NCI-H748 (cell line): ENCODE measurements at regions not wholly inside any gene's neighbourhood (a gene's known extent, or its start where the extent isn't known, plus 50 kb on each side); places are given as distances from the start of the nearest gene placed in this dataset.

Experiments
- DNase-seq: peaks from one replicate; lab custom pipeline; 2025; ENCODE audit not compliant: unreplicated experiment; lab: John Stamatoyannopoulos, UW

DNA sequence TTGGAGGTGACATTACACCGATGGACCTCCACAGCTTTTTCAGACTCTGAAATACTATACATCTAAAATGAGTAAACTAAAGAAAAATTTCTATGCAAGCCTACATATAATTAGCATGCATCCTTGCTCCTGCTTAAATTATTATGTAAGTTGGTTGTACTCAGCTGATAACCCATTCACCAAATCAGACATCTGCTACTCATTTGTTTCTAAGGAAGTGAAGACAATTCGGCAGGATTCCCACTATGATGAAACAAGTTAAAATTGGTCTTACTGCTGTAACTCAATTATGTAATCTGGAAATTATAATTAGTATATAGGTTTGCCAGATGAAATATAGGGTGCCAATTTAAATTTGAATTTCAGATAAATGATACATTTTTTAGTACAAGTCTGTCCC is 59.5 kb upstream of the FGF13 start:
- DNase-seq = no peak

DNA sequence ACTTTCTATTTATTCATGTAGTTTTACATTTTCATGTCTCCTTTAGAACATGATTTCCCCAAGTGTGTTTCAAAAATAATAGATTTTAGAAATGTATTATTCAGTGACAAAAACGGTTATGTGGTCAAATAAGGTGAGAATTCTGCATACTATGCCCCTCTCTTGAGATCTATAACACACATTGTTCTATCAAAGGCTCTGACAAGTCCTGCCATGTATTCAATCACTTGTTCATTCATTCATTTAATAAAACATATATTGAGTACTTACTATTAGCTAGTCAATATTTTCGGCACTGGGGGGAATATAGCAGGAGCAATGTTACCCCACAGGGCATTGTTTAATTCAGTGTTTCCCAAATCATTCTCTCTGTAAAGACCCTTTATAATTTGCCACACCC is 58.4 kb upstream of the FGF13 start:
- DNase-seq = no peak

DNA sequence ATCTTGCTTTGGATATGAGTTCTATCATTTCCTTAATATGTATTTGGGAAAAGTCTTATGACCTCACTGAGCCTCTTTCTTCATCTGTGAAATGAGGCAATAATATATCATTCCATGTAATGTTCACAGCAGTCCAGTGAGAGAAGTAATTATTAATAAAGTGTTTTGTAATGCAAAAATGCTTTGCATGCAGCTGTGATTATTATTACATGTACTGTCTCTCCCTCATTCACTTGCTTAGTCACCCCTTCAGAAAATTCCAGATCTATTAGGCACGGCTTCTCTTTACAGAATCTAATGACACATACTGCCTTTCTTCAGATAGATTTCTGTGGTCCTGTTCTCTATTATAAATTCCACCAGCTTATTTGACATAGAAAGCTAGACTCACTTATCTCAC is 53.5 kb upstream of the FGF13 start:
- no peak for DNase-seq

DNA sequence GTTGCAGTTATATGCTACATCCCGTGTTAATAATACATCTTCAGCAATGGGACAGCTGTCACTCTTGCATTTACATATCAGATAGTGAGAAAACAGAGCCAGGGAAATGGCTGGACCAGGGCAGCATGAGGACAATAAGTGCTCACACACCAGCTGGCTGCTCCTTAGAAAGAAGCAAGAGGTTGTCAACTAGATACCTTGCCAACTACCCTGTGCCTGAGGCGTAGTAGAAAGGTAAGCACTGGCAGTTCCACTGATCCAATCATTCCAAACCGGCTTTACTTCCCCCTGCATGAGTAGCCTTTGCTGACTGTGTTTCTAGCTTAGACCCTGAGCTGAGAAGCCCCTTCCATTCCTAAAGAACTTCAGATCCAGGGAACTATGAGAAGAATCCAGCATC is 52.2 kb upstream of the FGF13 start:
- no peak for DNase-seq

DNA sequence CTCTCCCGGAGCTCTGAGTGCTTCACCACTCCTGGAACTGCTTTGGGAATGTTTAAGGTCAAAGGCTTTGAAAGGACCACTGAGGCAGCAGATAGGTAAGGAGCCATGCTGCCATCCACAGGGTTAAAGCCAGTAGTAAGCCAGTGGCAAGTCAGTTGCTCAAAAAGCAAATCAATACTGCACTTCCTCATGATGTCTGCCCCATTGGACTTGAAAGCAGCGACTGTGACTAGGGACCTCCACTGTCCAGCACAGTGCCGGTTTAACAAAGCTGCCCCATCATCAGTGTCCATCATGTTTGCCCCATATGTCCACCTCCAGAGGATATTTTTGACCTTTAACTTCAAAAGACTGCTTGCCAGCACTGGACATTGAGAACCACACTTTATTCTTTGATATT is 49.9 kb upstream of the FGF13 start:
- no peak for DNase-seq
